H1 (cell line): ENCODE measurements at regions not wholly inside any gene's neighbourhood (a gene's known extent, or its start where the extent isn't known, plus 50 kb on each side); places are given as distances from the start of the nearest gene placed in this dataset.

Experiments
- CTCF ChIA-PET: fragments of 300-600 bp; sonication (Branson Sonifier 250); formaldehyde crosslinking; loops from one replicate; lab custom pipeline; 2021; ENCODE audit not compliant: partially characterized antibody; lab: Charles Lee
- POLR2A ChIA-PET: fragments of 300-600 bp; sonication (Branson Sonifier 250); formaldehyde crosslinking; loops from one replicate; lab custom pipeline; 2021; ENCODE audit warnings: inconsistent platforms; ENCODE audit not compliant: partially characterized antibody; lab: Charles Lee
- DNase-seq, 2 experiments: peaks; one replicate each; pipeline versions ENCODE4 v3.0.0 to v3.0.0-alpha.2; 2010 to 2022; ENCODE audit warnings: low spot score in 2 of 2, low read depth in 1 of 2, mixed read lengths in 1 of 2
- FAIRE-seq: peaks from 2 replicates; lab custom pipeline; 2011; peaks lifted over from hg19 to GRCh38; lab: Jason Lieb, UNC
- H2AFZ ChIP-seq: 2 replicates; pipeline ENCODE4 v1.8.1; 2012; ENCODE audit warnings: low read length, inconsistent platforms
- H2AK5ac ChIP-seq: 2 replicates; pipeline ENCODE4 v1.6.1; 2013; ENCODE audit warnings: low read depth, low read length
- H2BK120ac ChIP-seq: replicated peaks from 2 replicates; pipeline ENCODE3; 2013; ENCODE audit warnings: low read depth, low read length, inconsistent platforms
- H2BK12ac ChIP-seq: 2 replicates; pipeline ENCODE4 v1.6.1; 2013; ENCODE audit warnings: low read depth, low read length
- H2BK15ac ChIP-seq: 2 replicates; pipeline ENCODE4 v1.6.1; 2013; ENCODE audit warnings: low read length
- H2BK20ac ChIP-seq: 2 replicates; pipeline ENCODE4 v1.6.1; 2013; ENCODE audit warnings: low read length
- H2BK5ac ChIP-seq: 2 replicates; pipeline ENCODE4 v1.6.1; 2013; ENCODE audit warnings: low read depth, low read length
- H3K14ac ChIP-seq: 2 replicates; pipeline ENCODE4 v1.6.1; 2013; ENCODE audit warnings: inconsistent platforms; ENCODE audit not compliant: insufficient read length
- H3K18ac ChIP-seq: 2 replicates; pipeline ENCODE4 v1.6.1; 2013; ENCODE audit warnings: low read length; ENCODE audit errors: extremely low read depth
- H3K23ac ChIP-seq: 2 replicates; pipeline ENCODE4 v1.6.1; 2013; ENCODE audit warnings: inconsistent platforms; ENCODE audit not compliant: insufficient read length
- H3K23me2 ChIP-seq: 2 replicates; pipeline ENCODE4 v1.6.1; 2013; ENCODE audit warnings: low read depth, low read length
- H3K27ac ChIP-seq: 2 replicates; pipeline ENCODE4 v1.6.1; 2011; ENCODE audit warnings: low read depth, low read length, inconsistent platforms
- H3K27me3 ChIP-seq, 4 experiments: replicated peaks in 1 of 4; 1 replicate in 1 of 4; 2 replicates in 3 of 4; pipeline versions ENCODE4 v1.6.1 to v1.8.1; 2011 to 2013; ENCODE audit warnings: low read length in 3 of 4, mild to moderate bottlenecking in 3 of 4, inconsistent platforms in 2 of 4, mixed read lengths in 2 of 4, moderate library complexity in 1 of 4; ENCODE audit not compliant: control insufficient read depth in 3 of 4, insufficient read depth in 3 of 4; ENCODE audit errors: extremely low read depth in 1 of 4
- H3K36me3 ChIP-seq, 4 experiments: 2 replicates each; pipeline versions ENCODE4 v1.6.1 to v1.8.1; 2011 to 2013; ENCODE audit warnings: mild to moderate bottlenecking in 4 of 4, low read length in 3 of 4, moderate library complexity in 2 of 4, control low read depth in 1 of 4, inconsistent platforms in 1 of 4; ENCODE audit not compliant: insufficient read depth in 4 of 4, control insufficient read depth in 2 of 4
- H3K4ac ChIP-seq: replicated peaks from 2 replicates; pipeline ENCODE3; 2013; ENCODE audit warnings: low read length, low read depth, mixed read lengths, inconsistent platforms; ENCODE audit not compliant: insufficient read length
- H3K4me1 ChIP-seq, 4 experiments: replicated peaks in 1 of 4; 1 replicate in 1 of 4; 2 replicates in 3 of 4; pipeline versions ENCODE4 v1.6.1 to v1.8.1; 2011 to 2013; ENCODE audit warnings: low read length in 3 of 4, inconsistent platforms in 2 of 4, mixed read lengths in 1 of 4; ENCODE audit not compliant: insufficient read depth in 4 of 4, control insufficient read depth in 3 of 4
- H3K4me2 ChIP-seq, 2 experiments: 2 replicates each; pipeline versions ENCODE4 v1.6.1 to v1.8.1; 2011 to 2013; ENCODE audit warnings: low read depth in 2 of 2, low read length in 2 of 2, control low read depth in 1 of 2, inconsistent platforms in 1 of 2, mild to moderate bottlenecking in 1 of 2; ENCODE audit not compliant: insufficient read depth in 1 of 2
- H3K4me3 ChIP-seq, 4 experiments: fragments of 200-600, 300-600 bp in 1 of 4; sonication (generic), shearing (Covaris generic), sonication (Bioruptor Twin) in 1 of 4; 2 replicates each; pipeline versions ENCODE4 v1.5.1 to v1.8.1; 2011 to 2016; ENCODE audit warnings: low read length in 4 of 4, low read depth in 3 of 4, control low read depth in 2 of 4, inconsistent platforms in 2 of 4, mild to moderate bottlenecking in 2 of 4, mixed read lengths in 1 of 4, moderate library complexity in 1 of 4; ENCODE audit not compliant: insufficient read depth in 2 of 4; ENCODE audit errors: extremely low read depth in 1 of 4
- H3K56ac ChIP-seq: replicated peaks from 2 replicates; pipeline ENCODE3; 2013; ENCODE audit warnings: low read depth, mild to moderate bottlenecking, mixed read lengths, low read length, inconsistent platforms; ENCODE audit not compliant: insufficient read length
- H3K79me1 ChIP-seq: 2 replicates; pipeline ENCODE4 v1.6.1; 2013; ENCODE audit warnings: low read depth, low read length, control low read depth
- H3K79me2 ChIP-seq, 2 experiments: 2 replicates each; pipeline versions ENCODE4 v1.6.1 to v1.8.1; 2012 to 2013; ENCODE audit warnings: low read length in 2 of 2, mild to moderate bottlenecking in 2 of 2, inconsistent platforms in 1 of 2; ENCODE audit not compliant: insufficient read depth in 2 of 2, control insufficient read depth in 1 of 2
- H3K9ac ChIP-seq, 4 experiments: replicated peaks in 1 of 4; 1 replicate in 1 of 4; 2 replicates in 3 of 4; pipeline versions ENCODE4 v1.6.1 to v1.8.1; 2011 to 2013; ENCODE audit warnings: low read depth in 3 of 4, low read length in 3 of 4, control low read depth in 2 of 4, mild to moderate bottlenecking in 2 of 4, moderate library complexity in 2 of 4, inconsistent platforms in 1 of 4; ENCODE audit errors: extremely low read depth in 1 of 4
- H3K9me3 ChIP-seq, 2 experiments: 2 replicates each; pipeline versions ENCODE4 v1.6.1 to v1.8.1; 2012 to 2013; ENCODE audit warnings: mild to moderate bottlenecking in 2 of 2, moderate library complexity in 2 of 2, control low read depth in 1 of 2, inconsistent platforms in 1 of 2, low read depth in 1 of 2, low read length in 1 of 2, mixed read lengths in 1 of 2; ENCODE audit not compliant: insufficient read depth in 2 of 2
- H4K20me1 ChIP-seq, 2 experiments: replicated peaks in 1 of 2; 2 replicates each; pipeline versions ENCODE3 to v1.8.1; 2011 to 2013; ENCODE audit warnings: inconsistent platforms in 2 of 2, low read length in 2 of 2, mild to moderate bottlenecking in 1 of 2; ENCODE audit not compliant: insufficient read depth in 2 of 2, control insufficient read depth in 1 of 2
- H4K5ac ChIP-seq: 2 replicates; pipeline ENCODE4 v1.6.1; 2013; ENCODE audit warnings: low read length, low read depth, mixed read lengths, inconsistent platforms; ENCODE audit not compliant: insufficient read length
- H4K8ac ChIP-seq: 2 replicates; pipeline ENCODE4 v1.8.0; 2013; ENCODE audit warnings: mild to moderate bottlenecking, moderate library complexity, low read length, inconsistent platforms; ENCODE audit not compliant: insufficient read depth; ENCODE audit errors: extremely low read depth
- H4K91ac ChIP-seq: replicated peaks from 2 replicates; pipeline ENCODE3; 2013; ENCODE audit warnings: low read length, mixed read lengths, inconsistent platforms; ENCODE audit not compliant: insufficient read length
- E2F6 ChIP-seq: IDR thresholded peaks from 2 replicates; pipeline ENCODE4 v1.6.1; 2012; ENCODE audit warnings: inconsistent platforms
- KDM4A ChIP-seq: IDR thresholded peaks from one replicate; pipeline ENCODE4 v1.7.1; 2012; ENCODE audit warnings: low read depth, mild to moderate bottlenecking, moderate library complexity, low read length, inconsistent platforms; ENCODE audit not compliant: severe bottlenecking
- SIRT6 ChIP-seq: IDR thresholded peaks from one replicate; pipeline ENCODE4 v1.7.1; 2012; ENCODE audit warnings: low read length, inconsistent platforms
- SRF ChIP-seq: IDR thresholded peaks from 2 replicates; pipeline ENCODE4 v1.6.1; 2011; ENCODE audit warnings: mild to moderate bottlenecking, low read depth, low read length, moderate library complexity
- TAF1 ChIP-seq: IDR thresholded peaks from 2 replicates; pipeline ENCODE4 v1.6.1; 2011; ENCODE audit warnings: mild to moderate bottlenecking, low read depth, low read length
- TEAD4 ChIP-seq: IDR thresholded peaks from 2 replicates; pipeline ENCODE4 v1.6.1; 2012; ENCODE audit warnings: low read depth, low read length, inconsistent platforms, mixed read lengths
- WGBS, 2 experiments: shearing (Covaris generic) in 1 of 2; methylation state at CpG; one replicate each; pipeline versions ENCODE4 v1.1.6 to v1.1.7; 2013 to 2015; ENCODE audit warnings: low lambda C conversion rate in 2 of 2, mixed read lengths in 2 of 2, inconsistent platforms in 1 of 2, low coverage in 1 of 2, missing lambda C conversion rate in 1 of 2; ENCODE audit not compliant: insufficient replicate concordance in 2 of 2, insufficient coverage in 1 of 2, insufficient read length in 1 of 2; ENCODE audit errors: extremely low coverage in 1 of 2, missing lambda C conversion rate in 1 of 2; 5-methylcytosine and 5-hydroxymethylcytosine counted together

GRCh38 chr11:103584021-103584420, 452.4 kb upstream of the DDI1 start:
- Histone ChIP-seq H3K4me1 (peaks cover 0 to under 1% (median 0%) of the 10 kb centered on the region in 4 experiments; a peak in 1 of 7 replicates), H3K4me3 (no peak overlapping the region), H3K79me1 (no peaks in the 10 kb centered on the region), H2AK5ac (no peak overlapping the region), H2BK12ac (no peak overlapping the region), H4K5ac (no peak overlapping the region), H3K56ac (no peak overlapping the region), H3K9ac (no peak overlapping the region), H4K8ac (no peak overlapping the region), H2BK15ac (no peak overlapping the region), H3K23ac (no peak overlapping the region), H3K79me2 (no peaks in the 10 kb centered on the region), H3K9me3 (no peaks in the 10 kb centered on the region), H2AFZ (no peak overlapping the region), H4K20me1 (no peaks in the 10 kb centered on the region), H3K36me3 (no peaks in the 10 kb centered on the region), H3K4ac (no peak overlapping the region), H3K27ac (no peak overlapping the region), H3K23me2 (no peaks in the 10 kb centered on the region), H2BK5ac (no peak overlapping the region), H2BK120ac (no peak overlapping the region), H3K18ac (no peak overlapping the region), H4K91ac (no peak overlapping the region), H3K4me2 (no peak overlapping the region), H3K14ac (no peak overlapping the region), H3K27me3 (no peaks in the 10 kb centered on the region), H2BK20ac (no peak overlapping the region)
- ChIA-PET CTCF (interaction anchor here (0.8 to 1.4 kb wide), 2 partner anchors 38 to 326 kb away, joined by 3 read pairs; no protein-coding TSS in a partner anchor), POLR2A (no interaction called here)
- DNase-seq = no peak
- no peak for FAIRE-seq
- TF ChIP-seq E2F6 (no peak), SRF (no peak), TEAD4 (no peak), SIRT6 (no peak), KDM4A (no peak), TAF1 (no peak)
- 71% methylated on average over 2 of the region's 2 CpGs; no CpG with 5 or more reads in 1 of the 2 experiments for WGBS, 2 experiments
